HUES48 (cell line): ENCODE measurements at regions not wholly inside any gene's neighbourhood (a gene's known extent, or its start where the extent isn't known, plus 50 kb on each side); places are given as distances from the start of the nearest gene placed in this dataset.
"Not testable (repeated sequence)": the region's sequence is repeated elsewhere in the genome, so short reads cannot be mapped to it uniquely, and the experiment has no call there.

ENCODE experiments used
- H3K27ac ChIP-seq: one replicate; pipeline ENCODE4 v1.7.0; 2013; ENCODE audit warnings: low read depth, low read length, inconsistent platforms
- H3K27me3 ChIP-seq: 2 replicates; pipeline ENCODE4 v1.6.1; 2013; ENCODE audit warnings: mild to moderate bottlenecking, low read length; ENCODE audit not compliant: control insufficient read depth, insufficient read depth
- H3K36me3 ChIP-seq: 2 replicates; pipeline ENCODE4 v1.6.1; 2013; ENCODE audit warnings: low read length; ENCODE audit not compliant: control insufficient read depth, insufficient read depth
- H3K4me1 ChIP-seq: 2 replicates; pipeline ENCODE4 v1.6.1; 2013; ENCODE audit warnings: mild to moderate bottlenecking, low read length; ENCODE audit not compliant: control insufficient read depth, insufficient read depth
- H3K4me3 ChIP-seq: 2 replicates; pipeline ENCODE4 v1.5.1; 2013; ENCODE audit warnings: mild to moderate bottlenecking, low read depth, low read length
- H3K9ac ChIP-seq: 2 replicates; pipeline ENCODE4 v1.6.1; 2013; ENCODE audit warnings: mild to moderate bottlenecking, low read depth, low read length, moderate library complexity
- H3K9me3 ChIP-seq: 2 replicates; pipeline ENCODE4 v1.6.1; 2013; ENCODE audit warnings: low read length; ENCODE audit not compliant: control insufficient read depth, insufficient read depth

DNA sequence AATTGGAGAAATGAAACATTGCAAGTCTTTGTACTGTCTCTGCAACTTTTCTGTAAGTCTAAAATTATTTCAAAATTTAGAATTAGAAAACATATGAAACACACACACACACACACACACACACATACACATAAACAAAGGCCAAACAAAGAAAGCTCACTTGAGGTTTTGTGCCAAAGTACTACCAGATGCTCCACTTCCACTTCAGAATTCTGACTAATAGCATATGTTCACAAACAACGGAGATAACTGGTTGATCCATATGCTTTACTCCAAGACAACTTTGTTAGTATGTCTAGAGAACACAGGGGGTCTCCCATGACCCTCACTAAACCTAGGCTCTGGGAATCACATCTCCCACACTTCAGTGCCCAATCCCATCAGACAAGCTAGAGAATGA, 133.8 kb upstream of the CLEC14A start:
- H3K4me3 ChIP-seq = no peak overlapping the region
- no peaks in the 10 kb centered on the region for H3K9me3 ChIP-seq
- no peaks in the 10 kb centered on the region for H3K36me3 ChIP-seq
- no peak overlapping the region for H3K9ac ChIP-seq
- no peaks in the 10 kb centered on the region for H3K4me1 ChIP-seq
- H3K27ac ChIP-seq = no peak overlapping the region
- H3K27me3 ChIP-seq = no peaks in the 10 kb centered on the region; the same call in none of the 2 replicates

DNA sequence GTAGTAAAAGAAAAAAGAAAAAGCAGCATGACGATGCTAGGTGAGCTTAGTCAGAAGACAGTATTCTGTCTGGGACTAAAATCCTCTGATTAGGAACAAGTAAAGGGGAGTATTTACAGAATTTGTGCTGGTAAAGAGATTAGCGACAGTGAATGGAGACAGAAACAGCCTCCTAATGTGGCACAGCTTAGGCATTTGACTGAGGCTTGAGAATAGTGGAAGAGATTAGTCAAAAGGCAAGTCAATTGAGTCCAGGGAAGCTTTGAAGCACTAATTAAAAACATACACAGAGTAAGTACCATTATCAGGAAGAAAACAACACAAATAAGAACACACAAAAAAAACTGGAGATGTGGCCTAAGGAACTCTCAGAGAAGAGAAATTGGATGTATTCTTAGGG, 131.9 kb upstream of the CLEC14A start:
- no peak overlapping the region for H3K4me3 ChIP-seq
- no peak overlapping the region for H3K9ac ChIP-seq
- no peak overlapping the region for H3K27ac ChIP-seq
- no peaks in the 10 kb centered on the region; the same call in none of the 2 replicates for H3K27me3 ChIP-seq
- no peaks in the 10 kb centered on the region for H3K36me3 ChIP-seq
- no peaks in the 10 kb centered on the region for H3K4me1 ChIP-seq
- H3K9me3 ChIP-seq = no peaks in the 10 kb centered on the region

DNA sequence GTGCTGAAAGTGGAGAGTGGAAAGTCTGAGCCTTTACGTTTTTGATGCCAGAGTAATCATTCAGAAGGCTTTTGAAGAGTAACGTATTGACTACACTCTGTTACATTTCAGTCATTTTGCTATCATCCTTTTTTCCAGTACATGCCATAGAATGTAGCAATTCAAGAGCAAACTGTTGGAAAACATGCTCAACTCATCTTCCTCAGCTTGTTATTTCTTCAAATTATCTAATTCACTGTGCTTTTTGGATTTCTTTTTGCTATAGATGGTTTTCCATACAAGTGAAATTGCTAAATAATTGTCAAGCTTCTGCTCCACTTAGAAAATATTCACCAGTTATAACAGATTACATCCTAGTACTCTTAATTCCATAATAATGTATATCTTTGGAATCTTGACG, 129.9 kb upstream of the CLEC14A start:
- no peak overlapping the region for H3K4me3 ChIP-seq
- H3K4me1 ChIP-seq = no peaks in the 10 kb centered on the region
- no peak overlapping the region for H3K27ac ChIP-seq
- H3K27me3 ChIP-seq = no peaks in the 10 kb centered on the region; the same call in none of the 2 replicates
- no peaks in the 10 kb centered on the region for H3K36me3 ChIP-seq
- no peak overlapping the region for H3K9ac ChIP-seq
- no peaks in the 10 kb centered on the region for H3K9me3 ChIP-seq

DNA sequence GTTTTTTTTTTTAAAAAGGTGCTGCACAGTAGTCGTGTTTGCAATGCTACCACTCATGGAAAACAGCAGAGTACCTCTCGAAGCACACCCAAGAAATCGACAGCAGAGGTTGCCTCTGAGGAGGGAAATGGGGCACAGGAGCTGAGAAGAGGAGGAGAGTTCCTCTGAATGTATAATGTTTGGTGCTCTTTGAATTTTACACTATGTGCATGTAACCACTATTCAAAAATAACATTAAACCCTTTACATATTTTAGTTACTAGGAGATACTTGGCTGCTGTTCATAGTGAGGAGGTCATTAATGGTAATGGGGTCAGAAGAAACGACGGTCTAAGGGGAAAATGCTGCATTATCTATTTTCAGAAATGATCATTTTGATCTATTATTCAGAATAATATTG, 129.4 kb upstream of the CLEC14A start:
- Histone ChIP-seq H3K9me3 (no peaks in the 10 kb centered on the region), H3K27ac (no peak overlapping the region), H3K4me1 (no peaks in the 10 kb centered on the region), H3K27me3 (no peaks in the 10 kb centered on the region; the same call in none of the 2 replicates), H3K4me3 (no peak overlapping the region), H3K9ac (no peak overlapping the region), H3K36me3 (no peaks in the 10 kb centered on the region)

DNA sequence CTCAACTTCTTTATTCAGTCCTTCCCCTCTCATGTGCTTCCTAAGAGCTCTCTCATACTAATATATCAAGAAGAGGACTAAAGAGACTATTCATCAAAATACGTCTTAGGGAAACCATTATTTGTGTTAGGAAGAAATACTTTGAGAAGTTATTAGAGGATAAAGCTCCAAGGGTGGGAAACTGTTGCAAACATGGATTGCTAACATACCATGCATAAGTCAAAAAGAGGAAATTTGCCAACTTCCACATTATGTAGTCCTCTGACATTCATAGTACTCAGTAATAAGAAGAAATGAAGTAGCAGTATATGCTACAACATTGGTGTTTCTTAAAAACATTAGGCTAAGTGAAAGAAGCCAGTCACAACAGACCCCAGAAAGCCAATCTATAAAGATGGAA, 128.8 kb upstream of the CLEC14A start:
- no peak overlapping the region for H3K9ac ChIP-seq
- no peak overlapping the region for H3K4me3 ChIP-seq
- H3K36me3 ChIP-seq = no peaks in the 10 kb centered on the region

DNA sequence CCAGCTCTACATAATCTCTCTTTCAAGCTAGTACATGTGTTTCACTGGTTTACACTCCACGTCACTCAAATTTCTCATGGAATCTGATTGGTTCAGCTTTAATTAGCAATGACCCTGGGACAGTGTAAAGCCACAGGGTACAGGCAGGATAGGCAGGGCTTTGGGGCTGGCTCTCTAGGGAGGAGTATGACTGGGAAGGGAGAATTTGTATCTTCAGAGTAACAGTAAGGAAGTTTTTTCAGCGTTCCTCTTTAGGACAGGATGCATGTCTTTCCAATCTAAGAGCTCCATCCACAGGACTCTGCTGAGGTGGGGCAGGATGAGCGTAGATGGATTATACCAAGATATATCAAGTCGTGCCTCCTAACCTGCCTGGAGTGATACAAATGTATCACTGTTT, 112.0 kb upstream of the CLEC14A start:
- Histone ChIP-seq H3K9ac (no peak overlapping the region), H3K9me3 (no peaks in the 10 kb centered on the region), H3K4me3 (no peak overlapping the region), H3K4me1 (no peaks in the 10 kb centered on the region), H3K36me3 (no peaks in the 10 kb centered on the region), H3K27ac (no peak overlapping the region), H3K27me3 (no peaks in the 10 kb centered on the region)

More for the DNA sequence above, 128.8 kb upstream of the CLEC14A start:
- Histone ChIP-seq H3K9me3 (no peaks in the 10 kb centered on the region), H3K4me1 (no peaks in the 10 kb centered on the region), H3K27ac (no peak overlapping the region), H3K27me3 (no peaks in the 10 kb centered on the region; the same call in none of the 2 replicates)

DNA sequence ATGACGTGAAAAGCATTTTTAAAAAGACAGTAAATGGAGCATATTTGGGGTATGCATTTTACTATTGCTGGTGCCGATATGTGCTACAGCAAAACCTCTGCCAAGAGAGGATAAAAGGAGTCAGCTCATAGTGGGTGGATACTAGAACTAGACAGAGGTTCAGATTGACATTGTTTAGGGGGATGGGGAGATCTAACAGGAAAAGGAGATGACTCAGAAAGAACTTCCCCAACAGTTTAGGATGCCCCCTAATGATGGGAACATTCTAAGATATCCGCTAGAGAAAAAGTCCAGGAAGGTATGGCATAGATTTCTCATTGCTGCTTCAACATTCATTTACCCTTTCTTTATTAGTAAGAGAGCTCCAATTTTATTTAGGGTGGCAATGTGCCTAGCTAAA, 110.5 kb upstream of the CLEC14A start:
- no peak overlapping the region for H3K9ac ChIP-seq
- no peak overlapping the region for H3K4me3 ChIP-seq
- H3K36me3 ChIP-seq = no peaks in the 10 kb centered on the region

DNA sequence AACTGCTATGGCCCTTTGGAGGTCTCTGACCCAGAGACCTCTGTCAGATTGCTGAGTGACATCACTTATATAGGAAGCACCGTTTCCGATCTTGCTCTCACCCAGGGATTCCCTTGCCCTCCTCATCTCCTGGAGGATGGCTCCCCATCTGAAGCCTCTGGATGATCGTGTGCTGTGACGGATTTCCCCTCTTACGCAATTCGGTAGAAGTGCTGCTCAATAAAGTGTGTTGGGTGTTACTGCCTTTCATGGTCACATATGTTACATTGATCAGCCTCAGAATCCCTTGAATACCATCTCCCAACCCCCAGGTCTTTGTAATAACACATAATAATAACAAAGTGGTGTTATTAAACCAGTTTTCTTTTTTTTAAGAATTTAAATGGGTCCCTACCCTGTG, 107.3 kb upstream of the CLEC14A start:
- no peak overlapping the region for H3K27ac ChIP-seq
- no peaks in the 10 kb centered on the region for H3K27me3 ChIP-seq
- H3K4me3 ChIP-seq = no peak overlapping the region
- no peak overlapping the region for H3K9ac ChIP-seq
- H3K9me3 ChIP-seq = no peaks in the 10 kb centered on the region
- no peaks in the 10 kb centered on the region for H3K36me3 ChIP-seq
- no peaks in the 10 kb centered on the region for H3K4me1 ChIP-seq

More for the DNA sequence above, 110.5 kb upstream of the CLEC14A start:
- H3K27me3 ChIP-seq = no peaks in the 10 kb centered on the region
- no peaks in the 10 kb centered on the region for H3K4me1 ChIP-seq
- no peak overlapping the region for H3K27ac ChIP-seq
- no peaks in the 10 kb centered on the region for H3K9me3 ChIP-seq

DNA sequence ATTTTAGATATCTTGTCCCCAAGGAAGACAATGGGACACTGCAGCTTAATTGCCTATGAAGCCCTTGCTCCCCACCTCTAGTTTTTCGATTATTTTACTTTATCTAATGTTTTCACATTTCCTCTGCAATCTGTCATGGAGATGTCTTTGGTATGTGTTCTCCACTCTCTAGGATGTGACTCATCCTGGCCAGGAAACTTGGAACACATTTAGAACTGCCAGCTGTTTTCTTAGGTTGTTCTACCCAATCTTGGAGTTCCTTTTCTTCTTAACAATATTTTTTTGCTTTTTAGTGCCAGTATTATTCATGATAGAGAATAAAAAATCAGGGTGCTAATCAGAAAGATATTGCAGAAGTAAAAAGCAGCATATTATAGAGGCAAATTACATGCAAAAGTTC, 101.7 kb upstream of the CLEC14A start:
- H3K36me3 ChIP-seq = no peaks in the 10 kb centered on the region
- peaks cover 8% of the 10 kb centered on the region; the same call in 1 of the 2 replicates for H3K9me3 ChIP-seq
- no peak overlapping the region for H3K9ac ChIP-seq
- H3K4me3 ChIP-seq = no peak overlapping the region
- H3K27ac ChIP-seq = no peak overlapping the region
- H3K27me3 ChIP-seq = no peaks in the 10 kb centered on the region
- H3K4me1 ChIP-seq = no peaks in the 10 kb centered on the region

DNA sequence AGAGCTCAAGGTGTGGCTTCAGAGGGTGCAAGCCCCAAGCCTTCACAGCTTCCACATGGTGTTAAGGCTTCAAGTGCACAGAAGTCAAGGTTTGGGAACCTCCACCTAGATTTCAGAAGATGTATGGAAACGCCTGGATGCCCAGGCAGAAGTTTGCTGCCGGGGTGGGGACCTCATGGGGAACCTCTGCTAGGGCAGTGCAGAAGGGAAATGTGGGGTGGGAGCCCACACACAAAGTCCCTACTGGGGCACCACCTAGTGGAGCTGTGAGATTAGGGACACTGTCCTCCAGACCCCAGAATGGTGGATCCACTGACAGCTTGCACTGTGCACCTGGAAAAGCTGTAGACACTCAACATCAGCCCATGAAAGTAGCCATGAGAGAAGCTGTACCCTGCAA, 99.6 kb upstream of the CLEC14A start:
- H3K4me1 ChIP-seq, H3K27ac ChIP-seq, H3K36me3 ChIP-seq, H3K9me3 ChIP-seq, H3K27me3 ChIP-seq, H3K9ac ChIP-seq, H3K4me3 ChIP-seq: not testable (repeated sequence)

DNA sequence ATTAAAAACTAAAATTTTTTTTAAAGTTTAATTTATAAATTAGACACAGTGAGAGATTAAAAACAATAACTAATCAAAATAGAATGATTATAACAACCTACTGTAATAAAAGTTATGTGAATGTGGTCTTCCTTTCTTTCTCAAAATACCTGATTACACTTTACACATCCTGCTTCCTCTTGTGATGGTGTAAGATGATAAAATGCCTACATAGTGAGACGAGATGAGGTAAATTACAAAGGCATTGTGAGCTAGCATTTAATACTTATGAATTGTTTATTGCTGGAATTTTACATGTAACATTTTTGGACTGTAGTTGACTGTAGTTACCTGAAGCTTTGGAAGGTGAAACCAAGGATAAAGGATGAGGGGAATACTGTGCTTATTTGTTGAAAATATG, 94.2 kb upstream of the CLEC14A start:
- Histone ChIP-seq H3K27ac (no peak overlapping the region), H3K9me3 (no peaks in the 10 kb centered on the region), H3K4me3 (no peak overlapping the region), H3K4me1 (no peaks in the 10 kb centered on the region), H3K9ac (no peak overlapping the region), H3K27me3 (no peaks in the 10 kb centered on the region), H3K36me3 (no peaks in the 10 kb centered on the region)

DNA sequence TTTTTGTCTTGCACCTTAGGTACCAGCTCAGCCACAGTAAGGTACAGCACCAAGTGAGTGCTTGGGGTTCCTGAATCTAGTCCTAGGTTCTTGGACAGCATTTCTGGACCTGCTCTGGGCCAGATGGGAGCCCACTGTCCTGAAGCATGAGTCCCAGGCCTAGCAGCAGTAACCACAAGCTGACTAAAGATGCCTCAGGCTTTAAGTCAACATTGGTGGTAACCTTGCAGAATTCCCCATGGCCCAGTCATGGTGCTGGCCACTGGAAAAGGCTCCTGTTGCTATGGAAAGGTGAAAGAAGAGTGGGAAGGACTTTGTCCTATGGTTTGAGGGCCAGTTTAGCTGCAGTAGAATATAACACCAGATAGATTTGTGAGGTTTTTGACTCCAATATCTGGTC, 86.9 kb upstream of the CLEC14A start:
- no peaks in the 10 kb centered on the region for H3K4me1 ChIP-seq
- H3K27ac ChIP-seq = no peak overlapping the region

More for the DNA sequence above, 86.9 kb upstream of the CLEC14A start:
- no peaks in the 10 kb centered on the region for H3K9me3 ChIP-seq
- no peak overlapping the region for H3K4me3 ChIP-seq
- H3K27me3 ChIP-seq = no peaks in the 10 kb centered on the region
- H3K9ac ChIP-seq = no peak overlapping the region
- H3K36me3 ChIP-seq = no peaks in the 10 kb centered on the region
